Breast epithelium (tissue), 3 donors: ENCODE measurements at regions not wholly inside any gene's neighbourhood (a gene's known extent, or its start where the extent isn't known, plus 50 kb on each side); places are given as distances from the start of the nearest gene placed in this dataset.

ENCODE experiments used
- CTCF ChIP-seq, 3 donors: fragments of 450-650 bp; IDR thresholded peaks; one replicate each; pipeline ENCODE4 v1.5.1; 2016 to 2017; ENCODE audit warnings: antibody characterized with exemption in 3 of 3, mild to moderate bottlenecking in 3 of 3, moderate library complexity in 3 of 3
- POLR2A ChIP-seq: fragments of 450-650 bp; IDR thresholded peaks from one replicate; pipeline ENCODE4 v1.6.1; 2016; ENCODE audit warnings: antibody characterized with exemption, mild to moderate bottlenecking, moderate library complexity
- POLR2AphosphoS5 ChIP-seq, 3 donors: sonication (generic); formaldehyde crosslinking; IDR thresholded peaks; one replicate each; pipeline ENCODE4 v1.6.1; 2017; ENCODE audit warnings: antibody characterized with exemption in 3 of 3

DNA sequence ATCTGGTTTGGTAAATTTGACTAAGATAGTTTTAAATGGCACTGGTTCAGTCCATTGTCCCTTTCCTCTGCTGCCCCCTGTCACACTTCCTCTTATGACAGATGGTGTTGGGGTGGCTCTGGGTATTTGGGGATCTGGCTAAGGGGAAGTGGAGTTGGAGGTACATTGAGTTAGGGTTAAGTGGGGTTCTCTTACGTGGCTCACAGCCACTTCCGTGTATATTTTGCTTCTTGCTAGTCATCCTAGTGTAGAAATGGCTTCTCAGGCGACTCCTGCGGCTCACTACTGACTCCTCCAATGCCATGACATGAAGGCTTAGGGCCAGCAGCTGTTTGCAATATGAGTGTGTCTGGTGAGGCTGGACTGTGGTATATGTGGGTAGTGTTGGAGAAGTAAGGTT lies 187.0 kb downstream of the HAUS1 start:
- TF ChIP-seq CTCF (IDR thresholded peaks at IDR 0.05): no peak
- TF ChIP-seq POLR2AphosphoS5 (IDR thresholded peaks at IDR 0.05): no peak
- no peak for TF ChIP-seq POLR2A
